ENCODE measurements at regions not wholly inside any gene's neighbourhood (a gene's known extent, or its start where the extent isn't known, plus 50 kb on each side); places are given as distances from the start of the nearest gene placed in this dataset.

- Histone ChIP-seq H3K27me3 (ENCODE audit: low read depth, low read length) (peaks cover 21% of the 10 kb centered on the region; the same call in 1 of the 2 replicates), H4K20me1 (ENCODE audit: insufficient read depth, low read length) (no peaks in the 10 kb centered on the region), H3K27ac (ENCODE audit: low read length) (no peak overlapping the region), H3K4me2 (ENCODE audit: low read length) (no peak overlapping the region), H3K79me2 (ENCODE audit: low read length) (no peaks in the 10 kb centered on the region), H3K9me3 (ENCODE audit: insufficient read depth, low read length) (no peaks in the 10 kb centered on the region), H3K4me1 (ENCODE audit: low read length) (no peaks in the 10 kb centered on the region), H2AFZ (ENCODE audit: low read depth, low read length) (no peak overlapping the region), H3K4me3 (ENCODE audit: low read length) (no peak overlapping the region), H3K36me3 (replicated peaks; ENCODE audit: low read depth, low read length) (no peaks in the 10 kb centered on the region), H3K9ac (ENCODE audit: low read length) (no peak overlapping the region)
- TF ChIP-seq EZH2phosphoT487 (IDR thresholded peaks at IDR 0.05; ENCODE audit: low read depth) (no peak), CTCF (IDR thresholded peaks at IDR 0.05; ENCODE audit: low read depth, low read length) (no peak)
These were observed 131.2 kb downstream of the URB2 start for GRCh38 chr1:229757226-229757625.

GRCh38 chr1:229758101-229759036 lies 132.3 kb downstream of the URB2 start:
- Histone ChIP-seq H3K4me3 (ENCODE audit: low read length) (no peak overlapping the region), H3K9ac (ENCODE audit: low read length) (no peak overlapping the region), H3K79me2 (ENCODE audit: low read length) (no peaks in the 10 kb centered on the region), H4K20me1 (ENCODE audit: insufficient read depth, low read length) (no peaks in the 10 kb centered on the region), H3K4me1 (ENCODE audit: low read length) (no peaks in the 10 kb centered on the region), H3K27ac (ENCODE audit: low read length) (no peak overlapping the region), H3K9me3 (ENCODE audit: insufficient read depth, low read length) (no peaks in the 10 kb centered on the region), H2AFZ (ENCODE audit: low read depth, low read length) (no peak overlapping the region), H3K4me2 (ENCODE audit: low read length) (no peak overlapping the region), H3K36me3 (replicated peaks; ENCODE audit: low read depth, low read length) (no peaks in the 10 kb centered on the region), H3K27me3 (ENCODE audit: low read depth, low read length) (peaks cover 21% of the 10 kb centered on the region)
- TF ChIP-seq CTCF (IDR thresholded peaks at IDR 0.05; ENCODE audit: low read depth, low read length) (no peak), EZH2phosphoT487 (IDR thresholded peaks at IDR 0.05; ENCODE audit: low read depth) (no peak)

GRCh38 chr1:229759037-229759435 lies 133.0 kb downstream of the URB2 start:
- no peak overlapping the region for H3K4me2 ChIP-seq (ENCODE audit: low read length)
- H2AFZ ChIP-seq (ENCODE audit: low read depth, low read length), result no peak overlapping the region
- no peaks in the 10 kb centered on the region for H3K9me3 ChIP-seq (ENCODE audit: insufficient read depth, low read length)
- no peak overlapping the region for H3K27ac ChIP-seq (ENCODE audit: low read length)
- H3K9ac ChIP-seq (ENCODE audit: low read length), result no peak overlapping the region
- H4K20me1 ChIP-seq (ENCODE audit: insufficient read depth, low read length), result no peaks in the 10 kb centered on the region
- H3K4me1 ChIP-seq (ENCODE audit: low read length), result no peaks in the 10 kb centered on the region
- no peak overlapping the region for H3K4me3 ChIP-seq (ENCODE audit: low read length)
- H3K36me3 ChIP-seq (replicated peaks; ENCODE audit: low read depth, low read length), result no peaks in the 10 kb centered on the region
- no peak for TF ChIP-seq CTCF (IDR thresholded peaks at IDR 0.05; ENCODE audit: low read depth, low read length)
- no peak for TF ChIP-seq EZH2phosphoT487 (IDR thresholded peaks at IDR 0.05; ENCODE audit: low read depth)
- H3K27me3 ChIP-seq (ENCODE audit: low read depth, low read length), result peaks cover 25% of the 10 kb centered on the region
- no peaks in the 10 kb centered on the region for H3K79me2 ChIP-seq (ENCODE audit: low read length)

- no peaks in the 10 kb centered on the region for H4K20me1 ChIP-seq (ENCODE audit: insufficient read depth, low read length)
- no peaks in the 10 kb centered on the region for H3K36me3 ChIP-seq (replicated peaks; ENCODE audit: low read depth, low read length)
- H3K79me2 ChIP-seq (ENCODE audit: low read length), result no peaks in the 10 kb centered on the region
- no peak overlapping the region for H3K27ac ChIP-seq (ENCODE audit: low read length)
- no peak overlapping the region for H3K9ac ChIP-seq (ENCODE audit: low read length)
- H3K27me3 ChIP-seq (ENCODE audit: low read depth, low read length), result peaks cover 28% of the 10 kb centered on the region
- no peak overlapping the region for H3K4me3 ChIP-seq (ENCODE audit: low read length)
- no peaks in the 10 kb centered on the region for H3K9me3 ChIP-seq (ENCODE audit: insufficient read depth, low read length)
- no peak overlapping the region for H3K4me2 ChIP-seq (ENCODE audit: low read length)
- H3K4me1 ChIP-seq (ENCODE audit: low read length), result no peaks in the 10 kb centered on the region
- no peak for TF ChIP-seq EZH2phosphoT487 (IDR thresholded peaks at IDR 0.05; ENCODE audit: low read depth)
- TF ChIP-seq CTCF (IDR thresholded peaks at IDR 0.05; ENCODE audit: low read depth, low read length), result no peak
- H2AFZ ChIP-seq (ENCODE audit: low read depth, low read length), result no peak overlapping the region
These were observed 133.5 kb downstream of the URB2 start for GRCh38 chr1:229759586-229759985.

Data from OCI-LY3 (cell line).